HG03064 (cell line): ENCODE measurements at regions not wholly inside any gene's neighbourhood (a gene's known extent, or its start where the extent isn't known, plus 50 kb on each side); places are given as distances from the start of the nearest gene placed in this dataset.

Source experiments
- ATAC-seq: cut with Tn5 transposase; IDR thresholded peaks from one replicate; pipeline ENCODE4 v1.9.1; 2021; ENCODE audit warnings: low read depth; ENCODE audit not compliant: unreplicated experiment

DNA sequence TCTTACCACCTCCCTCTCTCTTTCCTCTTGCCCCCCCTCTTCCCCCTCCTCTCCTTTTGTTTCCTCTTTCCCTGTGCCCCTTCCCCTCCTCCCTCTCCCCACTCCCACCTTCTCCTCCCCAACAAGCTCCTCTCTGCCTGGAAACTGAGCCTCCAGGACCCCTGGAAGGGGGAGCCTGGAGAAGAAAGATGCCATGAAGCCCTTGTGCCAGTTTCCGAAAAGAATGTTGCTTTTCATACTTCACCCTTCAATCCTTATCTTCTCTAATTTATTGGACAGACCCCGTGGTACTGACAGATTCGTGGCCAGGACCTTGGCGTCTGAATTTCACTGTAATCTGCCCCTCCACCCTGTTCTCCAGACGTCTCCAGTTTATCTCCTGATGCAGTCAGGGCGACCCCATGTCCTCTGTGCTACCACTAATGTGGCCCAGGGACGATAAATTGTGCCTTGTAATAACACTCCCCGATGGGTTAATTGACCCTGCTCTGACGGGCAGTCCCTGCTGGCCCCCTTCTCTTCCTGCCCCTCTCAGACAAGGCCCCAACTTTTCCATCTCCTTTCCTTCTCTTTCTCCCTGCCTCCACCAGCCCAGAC, 138.4 kb upstream of the GSE1 start:
- no peak for ATAC-seq

DNA sequence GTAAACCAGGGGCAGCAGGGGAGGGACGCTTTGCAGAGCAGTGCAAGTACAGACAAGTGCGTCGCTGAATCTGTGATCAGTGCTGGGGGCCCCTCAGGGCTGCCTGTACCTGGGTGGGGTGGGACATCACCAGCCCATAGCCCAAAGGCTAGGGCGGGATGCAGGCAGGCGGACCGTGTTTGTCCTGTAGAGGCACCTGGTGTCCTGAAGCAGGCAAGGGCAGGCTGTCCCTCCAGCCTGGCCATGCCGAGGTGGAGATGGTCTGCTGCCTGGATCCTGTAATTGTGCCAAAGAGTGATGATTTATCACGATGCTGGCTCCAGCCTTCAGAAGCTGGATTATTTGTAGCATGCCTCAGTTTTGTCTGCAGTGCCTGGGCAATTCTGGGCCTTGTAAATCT, 137.9 kb upstream of the GSE1 start:
- ATAC-seq, result no peak

DNA sequence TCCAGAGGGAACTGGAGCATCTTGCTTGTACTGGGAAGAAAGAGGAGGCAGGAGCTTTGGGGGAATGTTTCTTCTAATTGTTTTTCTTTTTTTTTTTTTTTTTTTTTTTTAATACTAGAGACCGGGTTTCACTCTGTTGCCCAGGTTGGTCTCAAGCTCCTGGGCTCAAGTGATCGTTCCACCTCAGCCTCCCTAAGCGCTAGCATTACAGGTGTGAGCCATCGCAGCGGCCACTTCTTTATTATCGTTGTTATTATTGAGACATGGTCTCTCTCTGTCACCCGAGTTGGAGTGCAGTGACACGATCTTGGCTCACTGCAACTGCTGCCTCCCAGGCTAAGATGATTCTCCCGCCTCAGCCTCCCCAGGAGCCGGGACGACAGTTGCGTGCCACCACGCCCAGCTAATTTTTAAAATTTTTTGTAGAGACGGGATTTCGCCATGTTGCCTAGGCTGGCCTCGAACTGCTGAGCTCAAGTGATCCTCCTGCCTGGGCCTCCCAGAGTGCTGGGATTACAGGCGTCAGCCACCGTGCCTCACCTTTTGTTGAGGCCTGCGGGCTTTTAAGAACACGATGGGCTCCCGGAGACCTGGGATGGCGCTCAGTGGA, 137.3 kb upstream of the GSE1 start:
- no peak for ATAC-seq

DNA sequence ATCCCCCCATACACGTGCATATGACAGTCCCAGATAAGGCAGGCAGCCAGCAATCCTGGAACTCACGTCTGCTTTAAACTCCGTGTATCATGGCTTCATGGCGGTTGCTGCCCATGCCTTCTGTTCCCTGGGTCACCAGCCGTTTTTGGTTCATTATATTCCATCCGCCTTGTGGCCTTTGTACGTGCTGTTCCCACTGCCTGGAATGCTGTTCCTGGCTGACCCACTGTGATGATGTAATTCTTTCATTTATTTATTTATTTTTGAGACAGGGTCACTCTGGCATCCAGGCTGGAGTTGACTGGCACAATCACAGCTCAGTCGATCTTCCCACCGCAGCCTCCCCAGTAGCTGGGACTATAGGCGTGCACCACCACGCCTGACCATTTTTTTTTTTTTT, 136.7 kb upstream of the GSE1 start:
- no peak for ATAC-seq

DNA sequence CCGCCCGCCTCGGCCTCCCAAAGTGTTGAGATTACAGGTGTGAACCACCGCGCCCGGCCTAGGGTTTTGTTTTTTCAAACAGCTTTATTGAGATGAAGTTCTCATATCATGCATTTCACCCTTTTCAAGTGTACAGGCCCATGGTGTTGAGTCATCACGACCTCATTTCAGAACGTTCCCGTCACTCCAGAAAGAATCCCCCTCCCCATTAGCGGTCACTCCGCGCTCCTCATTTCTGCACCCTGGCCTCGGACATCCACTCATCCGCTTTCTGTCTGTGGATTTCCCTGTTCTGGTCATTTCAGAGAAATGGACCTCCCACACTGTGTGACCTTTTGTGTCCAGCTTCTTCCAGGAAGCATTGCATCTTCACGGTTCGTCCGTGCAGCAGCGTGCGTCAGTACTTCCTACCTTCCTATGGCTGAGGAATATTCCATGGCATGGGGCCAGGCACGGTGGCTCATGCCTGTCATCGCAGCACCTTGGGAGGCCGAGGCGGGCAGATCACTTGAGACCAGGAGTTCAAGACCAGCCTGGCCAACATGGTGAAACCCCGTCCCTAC, 135.2 kb upstream of the GSE1 start:
- no peak for ATAC-seq

DNA sequence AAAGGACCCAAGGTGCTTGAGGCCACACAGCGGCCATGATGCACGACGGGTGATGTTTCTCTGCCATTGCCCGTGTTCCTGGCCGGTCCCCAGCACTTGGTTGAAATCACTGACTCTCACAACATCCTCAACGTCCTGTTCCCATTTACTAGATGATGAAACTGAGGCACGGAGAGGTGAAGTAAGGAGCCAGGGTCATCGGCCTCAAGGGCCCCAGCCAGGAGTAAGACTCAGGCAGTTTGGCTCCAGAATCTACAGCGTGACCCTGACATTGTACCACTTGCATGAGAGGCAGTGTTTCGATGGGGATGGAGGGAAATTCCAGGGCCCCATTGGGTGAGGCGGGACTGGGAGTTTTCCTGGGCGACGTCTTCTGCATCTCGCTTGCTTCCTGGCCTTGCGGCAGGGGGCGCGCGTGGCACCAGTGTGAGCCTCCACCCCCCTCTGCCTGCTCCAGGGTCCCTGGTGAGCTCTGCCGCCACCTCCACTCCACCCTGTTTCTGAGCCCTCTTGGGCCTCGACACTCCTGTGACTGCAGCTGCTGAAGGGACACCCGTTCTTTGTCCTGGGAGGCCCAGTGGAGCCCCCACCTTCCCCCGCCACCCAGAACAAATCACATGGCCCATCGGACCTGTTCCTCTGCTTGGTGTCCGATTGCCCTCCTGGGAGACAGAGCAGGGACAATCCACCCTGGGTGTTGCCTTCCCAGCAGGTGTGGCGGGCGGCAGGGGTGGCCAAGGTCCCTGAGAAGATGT, 133.0 kb upstream of the GSE1 start:
- no peak for ATAC-seq

DNA sequence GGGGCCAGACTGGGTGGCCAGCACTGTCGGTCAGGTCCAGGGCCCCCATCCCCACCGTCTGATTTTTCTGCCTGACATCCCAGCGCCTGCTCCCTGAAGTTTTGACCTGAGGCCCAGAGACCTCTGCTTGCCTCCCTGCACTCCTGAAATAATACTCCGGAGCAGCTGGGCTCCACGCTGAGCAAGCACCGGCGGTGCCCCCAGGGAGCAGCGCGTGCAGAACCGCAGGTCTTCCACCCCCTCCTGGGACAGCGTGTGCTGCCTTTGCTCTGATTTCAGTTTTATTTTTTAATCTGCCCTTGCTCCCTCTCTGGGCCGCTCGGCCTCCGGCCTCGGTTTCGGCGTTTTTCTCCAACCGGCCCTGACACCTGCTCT, 132.4 kb upstream of the GSE1 start:
- no peak for ATAC-seq

DNA sequence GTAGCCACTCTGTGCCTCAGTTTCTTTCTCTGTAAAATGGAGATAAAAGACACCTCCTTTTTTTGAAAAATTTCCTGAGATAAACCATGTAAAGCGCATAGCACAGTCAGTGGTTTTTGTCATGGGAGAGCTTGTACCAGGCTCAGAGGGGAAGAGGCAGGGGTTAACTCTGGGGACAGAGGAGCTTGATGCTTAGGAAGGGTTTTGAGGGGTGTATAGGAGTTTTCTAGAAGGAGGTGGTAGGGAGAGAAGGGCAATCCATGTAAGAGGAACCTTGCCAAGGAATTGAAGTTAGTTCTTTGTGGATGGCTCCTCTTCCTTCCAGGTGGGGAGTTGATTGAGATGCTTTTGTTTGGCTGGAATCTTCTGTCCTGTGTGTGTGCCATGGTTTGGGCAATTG, 131.9 kb upstream of the GSE1 start:
- no peak for ATAC-seq

DNA sequence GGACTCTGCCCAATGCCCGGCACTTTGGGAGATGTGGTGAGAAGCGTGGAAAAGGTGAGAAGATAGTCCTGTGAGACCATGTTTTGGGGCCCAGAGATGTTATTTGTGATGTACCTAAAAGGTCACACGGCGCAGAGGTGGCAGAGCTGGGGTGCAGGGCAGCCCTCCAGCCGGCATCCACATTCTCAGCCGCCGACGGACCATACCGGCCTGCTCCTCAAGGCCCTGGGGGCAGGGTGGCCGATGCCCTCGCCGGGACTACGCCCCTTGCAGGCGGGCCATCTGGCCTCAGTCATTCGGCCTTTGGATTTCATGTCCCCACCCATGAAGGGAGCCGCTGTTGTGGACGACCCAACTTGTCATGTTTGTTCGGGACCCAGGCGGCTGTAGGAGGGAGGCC, 131.4 kb upstream of the GSE1 start:
- no peak for ATAC-seq

DNA sequence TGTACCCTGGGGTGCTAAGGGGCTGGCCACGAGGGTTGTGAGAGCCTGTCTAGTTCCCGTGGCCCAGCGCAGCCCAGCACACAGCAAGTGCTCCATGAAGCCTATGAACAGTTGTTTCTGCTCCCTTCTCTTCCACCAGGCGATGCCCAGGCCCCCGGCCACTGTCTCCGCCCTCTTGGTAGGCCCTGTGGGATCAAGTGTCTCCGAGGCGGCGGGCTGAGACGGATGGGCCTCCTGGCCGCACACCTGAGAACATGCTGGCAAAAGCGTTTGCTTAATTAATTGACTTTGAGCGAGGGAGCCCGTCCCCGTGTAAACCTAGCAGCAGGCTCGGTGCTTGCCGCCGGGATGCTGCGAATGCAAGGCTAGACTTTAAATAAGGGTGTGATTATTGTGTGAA, 129.7 kb upstream of the GSE1 start:
- ATAC-seq, result no peak

DNA sequence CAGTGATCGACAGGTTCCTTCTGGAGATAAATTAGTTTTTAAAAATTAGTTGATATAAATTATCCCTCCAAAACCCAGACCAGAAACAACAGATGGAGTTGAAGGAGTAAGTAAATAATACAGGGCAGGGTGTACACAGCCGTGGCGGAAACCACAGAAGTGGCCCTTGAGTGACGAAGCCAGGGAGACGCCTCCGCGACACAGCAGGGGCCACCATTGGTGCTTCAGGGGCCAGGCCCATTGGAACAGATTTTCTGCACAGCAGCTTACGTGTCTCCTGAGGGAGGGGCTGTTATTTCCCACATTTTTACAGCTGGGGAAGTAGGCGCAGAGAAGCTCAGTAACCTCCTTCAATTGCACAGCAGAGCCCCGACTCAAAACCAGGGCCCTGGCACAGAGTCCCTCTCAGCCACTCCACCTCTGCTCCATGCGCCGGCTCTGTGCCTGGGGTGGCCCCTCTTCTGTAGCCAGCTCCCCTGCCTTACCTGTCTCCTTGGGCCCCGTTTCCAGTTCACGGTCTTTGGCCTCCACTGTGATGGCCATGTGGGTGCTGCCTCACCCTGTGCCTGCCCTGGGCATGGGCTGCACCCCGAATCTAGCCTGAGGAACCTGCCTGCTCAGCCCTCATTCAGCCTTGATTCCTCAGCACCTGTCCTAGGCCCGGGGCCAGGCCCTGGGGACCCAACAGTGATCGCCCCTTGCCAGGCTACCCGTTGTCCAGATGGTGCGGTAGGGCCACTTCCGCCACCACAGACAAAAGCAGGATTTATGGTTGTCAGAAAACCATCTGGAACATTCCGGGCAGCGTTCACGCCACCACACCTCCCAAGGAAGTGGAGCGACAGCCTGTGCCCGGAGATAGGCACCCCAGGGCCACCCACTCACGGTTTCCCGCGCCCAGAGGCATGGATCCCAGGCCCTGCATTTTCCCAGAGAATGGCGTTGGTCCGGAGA, 128.5 kb upstream of the GSE1 start:
- no peak for ATAC-seq

DNA sequence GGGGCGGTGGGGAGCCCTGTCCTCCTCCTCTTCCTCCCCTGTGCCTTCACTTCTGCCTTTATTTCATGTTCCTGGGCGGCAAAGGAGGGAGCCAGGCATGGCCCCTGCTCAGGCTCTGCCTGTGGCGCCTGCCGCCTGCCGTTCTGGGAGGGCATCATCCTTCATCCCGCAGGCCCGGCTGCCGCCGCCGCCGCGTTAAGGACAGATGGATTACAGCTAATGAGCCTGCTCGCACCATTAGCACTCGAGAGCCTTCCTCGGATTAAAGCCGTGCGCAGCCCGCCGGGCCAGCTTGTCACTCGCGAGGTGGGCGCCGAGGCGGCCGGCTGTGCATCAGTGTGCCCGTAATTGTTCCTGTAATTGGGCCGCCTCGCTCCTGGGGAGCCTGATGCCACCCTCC, 127.7 kb upstream of the GSE1 start:
- no peak for ATAC-seq

DNA sequence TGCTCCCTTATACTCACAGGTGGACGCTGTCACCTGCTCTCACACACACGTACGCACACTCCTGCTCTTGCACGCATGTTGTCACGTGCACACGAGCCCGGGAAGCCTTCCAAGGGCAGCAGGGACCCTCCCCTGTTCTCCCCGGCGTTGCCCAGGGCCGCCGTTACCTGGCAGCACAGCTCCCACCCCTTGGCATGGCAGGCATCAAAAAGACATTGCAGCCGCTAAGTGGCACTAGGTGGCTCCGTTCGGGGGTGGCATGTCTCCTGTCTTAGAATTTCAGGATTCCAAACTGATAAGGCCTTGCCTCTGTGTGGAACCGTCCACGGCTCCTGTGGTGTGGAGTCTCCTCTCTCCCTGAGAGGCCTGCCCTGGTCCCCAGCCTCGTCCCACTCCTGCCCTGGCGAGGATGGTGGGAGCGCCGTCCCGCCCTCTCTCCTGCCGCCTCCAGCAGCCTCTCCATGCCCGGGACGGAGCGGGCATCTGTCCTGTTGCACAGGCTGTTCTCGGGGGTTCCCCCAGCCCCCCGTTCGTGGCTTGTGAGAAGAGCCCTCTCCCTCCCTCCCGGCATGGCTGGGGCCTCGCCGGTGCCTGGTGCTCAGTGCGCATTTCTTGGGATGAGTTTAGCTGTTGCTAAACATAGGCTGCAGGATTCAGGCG, 126.7 kb upstream of the GSE1 start:
- no peak for ATAC-seq

DNA sequence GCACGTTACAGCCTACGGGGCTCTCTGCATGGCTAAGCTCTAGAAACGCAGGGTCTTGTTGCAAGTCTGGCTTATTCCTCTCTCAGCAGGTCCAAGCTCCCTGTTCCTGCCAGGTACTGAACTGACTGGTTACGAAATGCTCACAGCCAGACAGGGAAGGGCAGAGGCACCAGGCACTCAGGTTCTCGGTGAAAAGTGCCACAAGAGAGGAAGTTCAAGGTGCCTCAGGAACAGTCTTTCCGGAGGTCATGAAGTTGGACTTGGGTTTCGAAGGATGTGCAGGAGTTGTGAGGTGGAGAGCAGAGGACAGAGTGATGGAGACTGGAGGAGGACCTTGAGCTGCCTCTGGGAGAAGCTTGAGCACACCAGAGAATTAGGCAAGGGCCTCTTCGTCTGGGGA, 124.7 kb upstream of the GSE1 start:
- ATAC-seq, result no peak

DNA sequence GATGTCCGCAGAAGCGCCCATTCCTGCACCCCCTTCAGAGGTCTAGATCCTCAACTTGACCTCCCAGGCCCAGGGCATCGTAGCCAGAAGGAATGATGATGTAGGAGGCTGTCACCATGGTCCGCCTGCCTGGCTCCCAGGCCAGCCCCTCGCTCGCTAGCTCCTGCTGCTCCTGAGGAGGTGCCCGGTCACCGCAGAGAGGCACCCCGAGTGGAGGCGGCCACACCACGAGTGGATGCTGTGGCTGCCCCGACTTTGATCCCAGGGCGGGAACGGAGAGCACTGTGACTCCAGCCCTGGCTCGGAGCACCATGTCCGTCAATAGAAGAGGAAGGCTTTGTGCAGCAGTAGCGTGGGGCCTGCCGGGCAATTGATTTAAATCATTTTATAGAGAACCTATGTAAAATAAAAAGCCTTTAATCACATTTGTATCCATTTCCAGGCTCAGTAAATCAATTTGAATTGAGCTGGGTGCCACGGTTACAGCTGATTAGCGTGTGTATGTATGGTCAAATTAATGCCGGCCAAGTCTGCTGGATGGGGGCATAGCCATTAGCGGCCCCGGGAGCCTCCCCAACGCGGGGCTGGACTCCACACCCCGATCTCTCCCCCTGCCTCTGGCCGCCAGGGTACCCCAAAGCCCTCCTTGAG, 122.6 kb upstream of the GSE1 start:
- ATAC-seq, result no peak

DNA sequence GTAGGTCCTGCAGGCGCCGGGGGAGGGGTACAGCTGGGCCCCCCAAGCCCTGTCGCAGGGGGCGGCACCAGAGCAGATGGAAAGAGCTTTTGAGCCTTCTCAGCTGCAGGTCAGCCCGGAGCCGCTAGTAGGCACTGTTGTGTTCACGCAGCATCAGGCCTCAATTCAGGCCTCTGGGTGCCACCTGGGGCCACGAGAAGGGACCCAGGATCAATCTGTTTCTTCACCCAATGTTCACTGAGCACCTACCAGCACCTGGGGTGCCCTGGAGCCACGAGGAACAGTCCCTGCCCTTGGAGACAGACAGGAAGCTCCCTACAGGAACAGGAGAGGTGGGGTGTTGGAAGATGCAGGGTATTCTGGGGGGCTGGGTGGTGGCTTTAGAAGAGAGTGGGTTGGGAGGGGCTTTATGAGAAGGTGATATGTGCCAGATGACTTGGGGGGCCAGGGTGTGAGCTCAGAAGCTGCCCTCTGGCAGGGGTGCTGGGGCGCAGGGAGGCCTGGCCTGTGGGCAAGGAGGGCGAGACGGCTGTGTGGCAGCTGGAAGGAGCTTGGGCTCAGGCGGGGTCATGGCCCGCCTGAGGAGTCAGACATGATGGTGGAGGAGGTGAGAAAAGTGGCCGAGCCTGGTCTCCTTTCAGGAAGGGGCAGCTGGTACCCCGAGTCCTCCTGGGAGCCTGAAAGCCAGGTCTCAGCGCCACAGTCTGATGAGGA, 121.9 kb upstream of the GSE1 start:
- no peak for ATAC-seq

DNA sequence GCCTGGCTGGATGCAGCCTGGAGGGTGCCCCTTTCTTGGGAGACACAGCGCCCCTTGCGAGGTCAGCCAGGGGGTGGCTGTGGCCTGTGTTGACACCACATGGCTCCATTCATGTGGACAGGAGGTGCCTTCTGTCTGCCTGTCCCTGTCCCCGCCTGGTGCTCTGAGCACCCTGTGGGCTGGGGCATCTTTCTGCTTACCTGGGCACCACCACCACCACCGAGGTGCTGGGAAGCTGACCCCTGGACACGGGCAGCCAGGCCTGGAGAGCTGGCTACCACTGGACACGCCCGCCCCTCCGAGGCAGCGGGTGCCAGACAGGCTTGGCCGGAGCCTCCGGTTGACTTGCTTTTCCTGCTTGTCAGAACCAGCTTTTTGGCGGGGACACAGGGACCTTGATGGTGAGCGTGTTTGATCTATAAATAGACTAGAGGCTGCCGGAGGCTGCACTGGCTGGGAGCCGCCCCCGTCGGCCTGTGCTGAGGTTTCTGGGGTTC, 121.3 kb upstream of the GSE1 start:
- ATAC-seq, result no peak

DNA sequence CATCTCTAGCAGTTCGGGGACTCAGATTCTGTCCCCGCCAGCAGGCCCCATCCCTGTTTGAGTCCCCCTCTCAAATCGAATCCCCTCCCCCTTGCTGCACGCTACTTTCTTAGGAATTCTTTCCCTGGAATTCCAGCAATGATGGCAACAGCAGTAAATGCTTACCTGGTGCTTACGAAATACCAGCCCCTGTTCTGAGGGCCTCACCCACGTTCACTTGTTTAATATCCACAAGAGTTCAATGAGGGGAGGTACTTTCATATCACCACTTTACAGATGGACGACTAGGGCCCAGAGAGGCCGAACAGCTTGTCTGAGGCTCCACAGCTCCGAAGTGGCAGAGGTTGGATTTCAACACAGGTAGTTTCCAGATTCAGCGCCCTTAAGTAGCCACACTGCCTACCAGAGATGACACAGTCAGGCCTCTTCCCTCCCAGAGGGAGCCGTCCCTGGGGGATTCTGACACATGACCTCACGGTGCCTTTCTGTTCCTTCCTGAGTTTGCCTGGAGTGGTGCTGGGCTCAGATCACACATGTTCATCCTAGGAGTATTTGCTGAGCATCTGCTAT, 120.7 kb upstream of the GSE1 start:
- ATAC-seq, result no peak

DNA sequence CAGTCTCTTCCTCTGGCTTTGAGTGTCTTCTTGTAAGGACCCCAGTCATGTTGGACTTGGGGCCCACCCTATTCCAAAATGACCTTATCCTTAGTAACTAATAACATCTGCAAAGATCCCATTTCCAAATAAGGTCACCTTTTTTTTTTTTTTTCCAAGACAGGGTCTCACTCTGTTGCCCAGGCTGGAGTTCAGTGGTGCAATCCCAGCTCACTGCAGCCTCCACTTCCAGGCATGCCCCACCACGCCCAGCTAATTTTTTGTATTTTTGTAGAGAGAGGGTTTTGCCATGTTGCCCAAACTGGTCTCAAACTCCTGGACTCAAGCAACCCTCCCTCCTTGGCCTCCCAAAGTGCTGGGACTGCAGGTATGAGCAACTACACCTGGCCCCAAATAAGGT, 118.8 kb upstream of the GSE1 start:
- no peak for ATAC-seq
